Brain microvascular endothelial cell (primary cell): ENCODE measurements at regions not wholly inside any gene's neighbourhood (a gene's known extent, or its start where the extent isn't known, plus 50 kb on each side); places are given as distances from the start of the nearest gene placed in this dataset.

Experiments used
- DNase-seq: peaks from one replicate; pipeline ENCODE4 v3.0.0-alpha.2; 2020
- H3K27ac ChIP-seq: fragments of 250-450 bp; sonication (Bioruptor Pico); 2 replicates; pipeline ENCODE4 v1.5.1; 2020; ENCODE audit warnings: mild to moderate bottlenecking, moderate library complexity
- H3K27me3 ChIP-seq: fragments of 250-450 bp; sonication (Bioruptor Pico); replicated peaks from 2 replicates; pipeline ENCODE4 v1.5.1; 2020; ENCODE audit warnings: mild to moderate bottlenecking
- H3K36me3 ChIP-seq: fragments of 250-450 bp; sonication (Bioruptor Pico); replicated peaks from 2 replicates; pipeline ENCODE4 v1.5.1; 2020; ENCODE audit warnings: mild to moderate bottlenecking
- H3K4me3 ChIP-seq: 2 replicates; pipeline ENCODE4 v1.5.1; 2011; ENCODE audit warnings: low read depth, mild to moderate bottlenecking, control low read depth, low read length, moderate library complexity
- CTCF ChIP-seq: IDR thresholded peaks from 2 replicates; pipeline ENCODE4 v1.5.1; 2011; ENCODE audit warnings: low read depth, mild to moderate bottlenecking, moderate library complexity, low read length, control low read depth, inconsistent platforms; ENCODE audit errors: missing control alignments
- in situ Hi-C: cut with HindIII; loops from 2 replicates; pipeline ENCODE4 v1.10.0; 2017; ENCODE audit warnings: low sequenced_read_pairs, low pct_ligation_motif_present

GRCh38 chr1:14340002-14340785, 258.3 kb upstream of the KAZN start:
- H3K27ac ChIP-seq = no peak overlapping the region
- in situ Hi-C loops = no loop called here
- no peak overlapping the region for H3K4me3 ChIP-seq
- no peaks in the 10 kb centered on the region for H3K27me3 ChIP-seq
- TF ChIP-seq CTCF = no peak
- H3K36me3 ChIP-seq = no peaks in the 10 kb centered on the region
- no peak for DNase-seq

- Histone ChIP-seq H3K27me3 (no peaks in the 10 kb centered on the region), H3K27ac (no peak overlapping the region), H3K4me3 (no peak overlapping the region), H3K36me3 (no peaks in the 10 kb centered on the region)
- TF ChIP-seq CTCF = no peak
- DNase-seq = no peak
- in situ Hi-C loops = no loop called here
Observed at GRCh38 chr1:14341147-14341546, 257.3 kb upstream of the KAZN start.

GRCh38 chr1:14345946-14346550, 252.4 kb upstream of the KAZN start:
- no peak for DNase-seq
- in situ Hi-C loops = no loop called here
- no peak overlapping the region for H3K4me3 ChIP-seq
- no peak for TF ChIP-seq CTCF
- no peak overlapping the region for H3K27ac ChIP-seq
- H3K27me3 ChIP-seq = no peaks in the 10 kb centered on the region
- H3K36me3 ChIP-seq = no peaks in the 10 kb centered on the region

GRCh38 chr1:14347186-14347585, 251.3 kb upstream of the KAZN start:
- TF ChIP-seq CTCF = no peak
- no peaks in the 10 kb centered on the region for H3K27me3 ChIP-seq
- in situ Hi-C loops = no loop called here
- H3K36me3 ChIP-seq = no peaks in the 10 kb centered on the region
- no peak overlapping the region for H3K27ac ChIP-seq
- no peak for DNase-seq
- no peak overlapping the region for H3K4me3 ChIP-seq

- Histone ChIP-seq H3K27ac (no peak overlapping the region), H3K36me3 (no peaks in the 10 kb centered on the region), H3K27me3 (no peaks in the 10 kb centered on the region), H3K4me3 (no peak overlapping the region)
- no peak for TF ChIP-seq CTCF
- no peak for DNase-seq
- in situ Hi-C loops = no loop called here
Observed at GRCh38 chr1:14347776-14348175, 250.7 kb upstream of the KAZN start.
